BJ (cell line): ENCODE measurements at regions not wholly inside any gene's neighbourhood (a gene's known extent, or its start where the extent isn't known, plus 50 kb on each side); places are given as distances from the start of the nearest gene placed in this dataset.

Source experiments
- CTCF ChIA-PET: fragments of 350-600 bp; formaldehyde crosslinking; extraction: SDS; loops from one replicate; lab custom pipeline; 2021; ENCODE audit warnings: antibody characterized with exemption, inconsistent platforms; lab: Yijun Ruan, JAX
- POLR2A ChIA-PET: fragments of 300-600 bp; sonication (Branson Sonifier 250); formaldehyde crosslinking; extraction: SDS; loops from one replicate; lab custom pipeline; 2021; ENCODE audit warnings: antibody characterized with exemption; lab: Charles Lee
- DNase-seq: peaks from one replicate; pipeline ENCODE4 v3.0.0-alpha.2; 2011; ENCODE audit warnings: low read depth
- H3K27me3 ChIP-seq: 2 replicates; pipeline ENCODE4 v1.6.0; 2011; ENCODE audit warnings: low read length; ENCODE audit not compliant: control insufficient read depth, insufficient read depth
- H3K36me3 ChIP-seq: 2 replicates; pipeline ENCODE4 v1.5.1; 2011; ENCODE audit warnings: low read length; ENCODE audit not compliant: control insufficient read depth, insufficient read depth
- H3K4me3 ChIP-seq: 2 replicates; pipeline ENCODE4 v1.5.1; 2011; ENCODE audit warnings: low read depth, mild to moderate bottlenecking, control low read depth, low read length
- CTCF ChIP-seq: IDR thresholded peaks from 2 replicates; pipeline ENCODE4 v1.5.1; 2011; ENCODE audit warnings: low read depth, mild to moderate bottlenecking, control low read depth, inconsistent platforms, low read length, moderate library complexity; ENCODE audit not compliant: insufficient read depth

GRCh38 chr5:61600945-61601511 lies 269.0 kb downstream of the ZSWIM6 start:
- Histone ChIP-seq H3K27me3 (peaks cover 9% of the 10 kb centered on the region), H3K4me3 (no peak overlapping the region), H3K36me3 (no peaks in the 10 kb centered on the region)
- no peak for TF ChIP-seq CTCF
- CTCF ChIA-PET, result no interaction called here
- DNase-seq, result no peak
- POLR2A ChIA-PET, result no interaction called here

- Histone ChIP-seq H3K27me3 (peaks cover 9% of the 10 kb centered on the region), H3K4me3 (no peak overlapping the region), H3K36me3 (no peaks in the 10 kb centered on the region)
- ChIA-PET POLR2A (interaction anchor here (0.7 kb wide), 1 partner anchor 246 kb away, joined by 3 read pairs; no protein-coding TSS in a partner anchor), CTCF (interaction anchor here (1.0 kb wide), 1 partner anchor 10 kb away, joined by 4 read pairs; no protein-coding TSS in a partner anchor)
- DNase-seq, result no peak
- TF ChIP-seq CTCF, result 0 out of 2 replicates have a peak, but pooled peaks have one; percentile 16
Observed at GRCh38 chr5:61603211-61603908, 271.3 kb downstream of the ZSWIM6 start.

- H3K27me3 ChIP-seq, result peaks cover 9% of the 10 kb centered on the region
- no peak overlapping the region for H3K4me3 ChIP-seq
- DNase-seq, result no peak
- H3K36me3 ChIP-seq, result no peaks in the 10 kb centered on the region
- CTCF ChIA-PET, result no interaction called here
- POLR2A ChIA-PET, result no interaction called here
- TF ChIP-seq CTCF, result no peak
Observed at GRCh38 chr5:61604076-61605025, 272.3 kb downstream of the ZSWIM6 start.

- CTCF ChIA-PET, result no interaction called here
- TF ChIP-seq CTCF, result no peak
- H3K36me3 ChIP-seq, result no peaks in the 10 kb centered on the region
- H3K27me3 ChIP-seq, result no peaks in the 10 kb centered on the region; the same call in 1 of the 2 replicates
- no peak overlapping the region for H3K4me3 ChIP-seq
- POLR2A ChIA-PET, result no interaction called here
- DNase-seq, result no peak
Observed at GRCh38 chr5:61609840-61610677, 278.0 kb downstream of the ZSWIM6 start.
